HL-60 (cell line): ENCODE measurements at regions not wholly inside any gene's neighbourhood (a gene's known extent, or its start where the extent isn't known, plus 50 kb on each side); places are given as distances from the start of the nearest gene placed in this dataset.

ENCODE experiments used
- GABPA ChIP-seq: IDR thresholded peaks from 2 replicates; pipeline ENCODE4 v1.6.1; 2012; ENCODE audit warnings: low read depth
- TF ChIP-seq, protein P1 (sequence below): IDR thresholded peaks from one replicate; pipeline ENCODE4 v1.5.1; 2011; ENCODE audit warnings: low read length, control low read depth, inconsistent platforms; ENCODE audit not compliant: insufficient read depth

DNA sequence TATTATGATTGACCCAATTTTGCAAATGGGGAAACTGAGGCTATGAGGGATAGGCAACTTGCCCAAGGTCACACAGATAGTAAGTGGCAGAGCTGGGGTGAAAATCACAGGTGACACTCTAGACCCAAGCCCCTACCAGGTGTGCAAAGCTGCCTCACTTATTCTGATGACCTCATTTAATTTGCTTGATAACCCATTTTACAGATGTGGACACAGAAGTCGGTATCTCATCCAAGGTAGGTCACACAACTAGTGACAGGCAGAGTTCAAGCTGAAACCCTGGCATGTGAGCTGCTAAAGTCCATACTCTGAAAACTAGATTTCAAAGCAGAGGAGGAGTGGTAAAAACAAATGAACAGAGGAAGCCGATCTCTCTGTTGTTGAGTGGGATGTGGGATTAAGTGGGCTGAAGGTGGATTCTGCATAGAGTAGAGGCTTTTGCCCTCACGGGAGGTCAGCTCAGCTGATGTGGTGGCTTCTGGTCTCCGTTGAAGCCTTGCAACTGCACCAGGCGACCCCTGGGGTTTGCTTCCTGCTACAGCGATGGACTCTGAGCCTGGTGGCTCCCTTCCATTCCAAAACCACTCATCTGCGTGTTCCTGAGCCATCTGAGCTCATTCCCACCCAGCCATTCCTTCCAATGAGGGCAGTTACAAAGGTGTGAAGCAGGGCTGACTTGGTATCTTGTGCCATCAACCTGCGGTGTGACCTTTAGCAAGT is 164.3 kb upstream of the FHL2 start:
- TF ChIP-seq, protein P1, sequence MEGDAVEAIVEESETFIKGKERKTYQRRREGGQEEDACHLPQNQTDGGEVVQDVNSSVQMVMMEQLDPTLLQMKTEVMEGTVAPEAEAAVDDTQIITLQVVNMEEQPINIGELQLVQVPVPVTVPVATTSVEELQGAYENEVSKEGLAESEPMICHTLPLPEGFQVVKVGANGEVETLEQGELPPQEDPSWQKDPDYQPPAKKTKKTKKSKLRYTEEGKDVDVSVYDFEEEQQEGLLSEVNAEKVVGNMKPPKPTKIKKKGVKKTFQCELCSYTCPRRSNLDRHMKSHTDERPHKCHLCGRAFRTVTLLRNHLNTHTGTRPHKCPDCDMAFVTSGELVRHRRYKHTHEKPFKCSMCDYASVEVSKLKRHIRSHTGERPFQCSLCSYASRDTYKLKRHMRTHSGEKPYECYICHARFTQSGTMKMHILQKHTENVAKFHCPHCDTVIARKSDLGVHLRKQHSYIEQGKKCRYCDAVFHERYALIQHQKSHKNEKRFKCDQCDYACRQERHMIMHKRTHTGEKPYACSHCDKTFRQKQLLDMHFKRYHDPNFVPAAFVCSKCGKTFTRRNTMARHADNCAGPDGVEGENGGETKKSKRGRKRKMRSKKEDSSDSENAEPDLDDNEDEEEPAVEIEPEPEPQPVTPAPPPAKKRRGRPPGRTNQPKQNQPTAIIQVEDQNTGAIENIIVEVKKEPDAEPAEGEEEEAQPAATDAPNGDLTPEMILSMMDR, result no peak
- no peak for TF ChIP-seq GABPA
